NCI-H526 treated with DMSO at 0.1 percent for 48 hours (cell line): ENCODE measurements at regions not wholly inside any gene's neighbourhood (a gene's known extent, or its start where the extent isn't known, plus 50 kb on each side); places are given as distances from the start of the nearest gene placed in this dataset.

Experiments used
- DNase-seq: peaks from one replicate; lab custom pipeline; 2025; lab: John Stamatoyannopoulos, UW

GRCh38 chr10:131673396-131673795 is 227.4 kb upstream of the PPP2R2D start:
- no peak for DNase-seq

GRCh38 chr10:131674130-131674529 is 226.7 kb upstream of the PPP2R2D start:
- DNase-seq, result no peak

GRCh38 chr10:131675104-131675503 is 225.7 kb upstream of the PPP2R2D start:
- DNase-seq, result no peak

- no peak for DNase-seq
Observed at GRCh38 chr10:131676046-131676799, 224.6 kb upstream of the PPP2R2D start.

GRCh38 chr10:131676800-131677421 is 223.9 kb upstream of the PPP2R2D start:
- no peak for DNase-seq

GRCh38 chr10:131677671-131678070 is 223.1 kb upstream of the PPP2R2D start:
- DNase-seq, result no peak

GRCh38 chr10:131678171-131678570 is 222.6 kb upstream of the PPP2R2D start:
- no peak for DNase-seq

- no peak for DNase-seq
Observed at GRCh38 chr10:131678613-131679012, 222.2 kb upstream of the PPP2R2D start.

- DNase-seq, result no peak
Observed at GRCh38 chr10:131679926-131680325, 220.9 kb upstream of the PPP2R2D start.

GRCh38 chr10:131681122-131681521 is 219.7 kb upstream of the PPP2R2D start:
- no peak for DNase-seq

GRCh38 chr10:131681656-131682055 is 219.2 kb upstream of the PPP2R2D start:
- DNase-seq, result no peak

- no peak for DNase-seq
Observed at GRCh38 chr10:131682271-131682962, 218.4 kb upstream of the PPP2R2D start.

- DNase-seq, result no peak
Observed at GRCh38 chr10:131683281-131683861, 217.4 kb upstream of the PPP2R2D start.

- DNase-seq, result no peak
Observed at GRCh38 chr10:131683941-131684340, 216.9 kb upstream of the PPP2R2D start.

GRCh38 chr10:131685007-131685406 is 215.8 kb upstream of the PPP2R2D start:
- DNase-seq, result no peak

- DNase-seq, result no peak
Observed at GRCh38 chr10:131685576-131685975, 215.2 kb upstream of the PPP2R2D start.

- DNase-seq, result no peak
Observed at GRCh38 chr10:131686781-131687420, 213.9 kb upstream of the PPP2R2D start.

GRCh38 chr10:131688304-131688703 is 212.5 kb upstream of the PPP2R2D start:
- DNase-seq, result no peak

GRCh38 chr10:131689016-131689415 is 211.8 kb upstream of the PPP2R2D start:
- no peak for DNase-seq

- no peak for DNase-seq
Observed at GRCh38 chr10:131689486-131689885, 211.3 kb upstream of the PPP2R2D start.

- no peak for DNase-seq
Observed at GRCh38 chr10:131689954-131690757, 210.7 kb upstream of the PPP2R2D start.
